GM18951 (cell line): ENCODE measurements at regions not wholly inside any gene's neighbourhood (a gene's known extent, or its start where the extent isn't known, plus 50 kb on each side); places are given as distances from the start of the nearest gene placed in this dataset.

ENCODE experiments used
- POLR2A ChIP-seq: IDR thresholded peaks from 4 replicates; pipeline ENCODE4 v1.6.1; 2011; ENCODE audit warnings: mild to moderate bottlenecking; ENCODE audit not compliant: insufficient read length, insufficient read depth; ENCODE audit errors: extremely low read depth
- in situ Hi-C: fragments of 300-500 bp; cut with MboI; formaldehyde crosslinking; loops from one replicate; pipeline ENCODE4 v1.12.0; 2022; ENCODE audit warnings: low sequenced_read_pairs, mixed read lengths, inconsistent platforms; ENCODE audit not compliant: unreplicated experiment

DNA sequence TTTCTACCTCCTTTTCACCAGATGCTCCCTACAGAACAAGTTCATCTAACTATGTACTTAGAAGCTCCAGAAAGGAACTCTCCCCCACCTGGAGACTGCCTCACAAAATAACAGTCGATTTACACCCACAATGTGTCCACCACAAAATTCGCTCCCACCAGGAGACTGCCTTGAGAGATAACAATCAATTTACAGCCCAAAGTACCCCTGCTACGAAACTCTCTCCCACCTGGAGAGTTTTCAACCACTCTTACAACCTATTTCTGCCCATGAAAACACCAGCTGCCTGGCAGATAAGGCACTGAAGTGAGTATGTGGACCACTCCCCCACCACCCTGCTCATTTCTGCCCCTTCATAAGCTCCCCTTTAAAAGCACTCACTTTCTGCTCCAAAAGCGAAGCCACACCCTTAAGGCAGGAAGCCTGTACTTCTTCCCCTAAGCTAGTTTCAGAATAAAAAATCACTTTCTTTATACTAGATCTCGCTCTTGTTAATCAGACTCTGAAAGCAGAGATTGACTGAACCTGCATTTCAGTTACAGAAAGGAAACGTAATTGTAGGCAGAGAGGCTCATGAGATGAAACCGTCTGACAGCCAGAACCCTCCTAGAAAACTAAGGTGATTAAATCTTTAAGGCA, 94.4 kb upstream of the RBBP8 start:
- no peak for TF ChIP-seq POLR2A
- in situ Hi-C loops: no loop called here

DNA sequence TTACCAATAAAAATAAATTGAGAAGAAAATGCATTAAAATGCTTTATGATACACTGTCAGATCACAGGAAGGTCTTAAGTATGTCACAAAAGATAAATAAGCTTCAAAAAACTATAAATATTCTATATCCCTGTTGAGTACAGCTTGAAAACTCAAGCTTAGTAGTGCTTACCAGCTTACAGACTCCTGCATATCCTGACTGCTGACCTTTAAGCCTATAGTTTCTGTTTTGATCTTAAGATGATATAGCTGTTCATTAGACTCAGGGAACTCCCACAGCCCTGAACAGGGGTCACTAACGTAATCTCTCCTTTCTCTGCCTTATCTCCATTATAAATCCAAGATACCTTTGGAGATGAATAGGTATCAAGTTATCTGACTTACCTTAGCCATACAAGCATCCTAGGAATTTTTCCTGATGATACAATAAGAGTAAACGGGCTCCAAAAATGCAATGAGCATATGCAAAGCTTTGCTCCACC, 93.7 kb upstream of the RBBP8 start:
- no peak for TF ChIP-seq POLR2A
- in situ Hi-C loops: no loop called here

DNA sequence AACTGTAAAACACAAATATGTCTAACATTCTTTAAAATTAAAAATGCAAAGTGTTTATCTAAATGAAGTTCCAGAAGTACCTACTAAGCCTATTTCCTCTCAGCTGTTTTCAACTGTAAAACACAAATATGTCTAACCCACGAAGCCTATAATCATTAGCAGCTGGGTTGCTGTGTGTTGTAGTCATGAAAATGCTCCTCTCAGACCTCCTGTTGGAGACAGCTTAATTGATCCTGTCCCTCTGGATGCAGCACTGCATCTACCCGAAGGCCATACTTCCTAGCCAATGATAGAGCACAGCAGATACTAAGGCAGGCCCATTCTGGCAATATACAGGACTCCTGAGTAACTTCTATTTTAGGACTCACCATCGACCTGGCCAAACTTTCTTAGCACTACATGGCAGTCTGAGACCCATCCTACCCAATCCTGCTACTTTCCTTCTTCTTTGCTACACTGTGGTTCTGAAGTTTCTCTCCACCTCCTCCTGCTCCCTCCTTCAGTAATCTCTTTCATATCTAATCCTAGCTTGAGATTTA, 92.5 kb upstream of the RBBP8 start:
- in situ Hi-C loops: no loop called here
- TF ChIP-seq POLR2A: no peak

DNA sequence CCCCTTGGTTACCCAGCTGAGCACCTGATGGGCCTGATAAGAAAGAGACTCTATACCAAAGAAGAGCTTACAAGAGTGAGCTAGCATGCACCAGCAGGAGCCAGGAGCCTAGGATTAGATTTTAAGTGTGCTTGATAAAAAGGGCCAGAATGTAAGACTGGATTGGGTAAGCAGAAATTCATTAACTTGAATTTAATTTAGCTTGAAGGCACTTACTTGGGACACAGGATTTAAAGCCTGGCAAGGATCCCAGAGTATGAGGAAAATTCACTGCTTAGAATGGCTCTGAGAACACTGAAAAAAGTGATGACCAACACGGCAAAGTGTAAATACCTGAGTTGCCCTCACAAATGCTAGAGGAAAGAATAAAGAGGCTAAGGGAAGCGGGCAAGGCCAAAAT, 91.3 kb upstream of the RBBP8 start:
- in situ Hi-C loops: no loop called here
- TF ChIP-seq POLR2A: no peak

DNA sequence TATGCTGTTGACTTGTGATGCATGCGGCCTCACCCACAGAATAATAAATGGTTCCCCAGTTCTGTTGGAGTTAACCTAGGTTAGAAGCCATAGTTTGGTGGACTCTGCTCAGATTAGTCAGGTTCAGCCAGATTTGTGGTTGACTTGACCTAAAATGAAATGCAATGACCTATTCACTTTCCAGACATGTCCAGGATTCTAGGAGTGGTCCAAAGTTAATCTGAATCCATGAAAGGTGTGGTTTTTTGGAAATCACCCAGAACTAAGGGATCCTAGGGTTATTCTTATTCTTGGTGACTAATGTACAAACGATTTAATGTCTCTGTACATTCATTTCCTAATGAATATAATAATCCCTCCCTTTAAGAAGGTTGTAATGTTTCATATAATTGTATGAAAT, 88.9 kb upstream of the RBBP8 start:
- in situ Hi-C loops: no loop called here
- no peak for TF ChIP-seq POLR2A

DNA sequence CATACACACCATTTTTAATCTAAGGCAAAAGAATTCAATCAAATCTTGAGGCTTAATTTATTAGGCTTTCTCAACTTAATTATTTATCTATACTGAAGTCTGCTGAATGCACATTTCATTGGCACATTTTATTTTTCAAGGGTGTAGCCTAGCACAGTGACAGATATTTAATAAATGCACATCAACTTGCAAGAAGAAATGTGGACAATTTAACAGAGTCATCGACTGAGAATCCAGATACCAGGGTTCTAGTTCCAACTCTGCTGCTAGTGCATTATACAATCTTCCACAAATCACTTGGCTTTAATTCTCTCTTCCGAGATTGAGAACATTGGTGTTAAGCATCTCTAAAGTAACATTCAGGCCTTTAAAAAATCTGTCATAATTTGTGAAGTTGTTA, 88.5 kb upstream of the RBBP8 start:
- in situ Hi-C loops: no loop called here
- no peak for TF ChIP-seq POLR2A

DNA sequence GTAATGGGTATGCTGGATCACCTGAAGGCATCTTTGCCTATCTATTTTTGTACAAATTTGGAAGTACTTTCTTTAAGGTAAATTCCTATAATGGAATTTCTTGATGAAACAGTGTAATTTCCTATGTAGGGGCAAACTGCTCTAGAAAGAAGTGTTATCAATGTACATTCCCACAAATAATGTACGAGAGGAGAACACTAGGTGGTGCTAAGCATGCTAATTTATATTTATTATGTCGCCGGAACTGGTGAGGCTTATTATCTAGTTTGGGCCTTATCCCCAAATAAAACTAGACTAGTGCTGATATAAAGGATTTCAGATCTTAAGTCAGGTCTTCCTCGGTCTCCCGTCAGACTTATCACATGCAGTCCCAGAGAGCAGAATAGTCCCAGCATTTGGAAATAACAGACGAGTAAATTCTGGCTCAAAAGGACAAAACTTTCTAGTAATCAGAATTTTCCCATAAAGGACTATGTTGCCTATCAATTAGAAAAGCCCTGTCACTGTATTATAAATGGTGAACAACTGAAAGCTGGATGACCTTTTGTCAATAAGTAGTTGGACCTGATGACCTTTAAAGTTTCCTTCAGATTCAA, 86.9 kb upstream of the RBBP8 start:
- in situ Hi-C loops: no loop called here
- TF ChIP-seq POLR2A: no peak

DNA sequence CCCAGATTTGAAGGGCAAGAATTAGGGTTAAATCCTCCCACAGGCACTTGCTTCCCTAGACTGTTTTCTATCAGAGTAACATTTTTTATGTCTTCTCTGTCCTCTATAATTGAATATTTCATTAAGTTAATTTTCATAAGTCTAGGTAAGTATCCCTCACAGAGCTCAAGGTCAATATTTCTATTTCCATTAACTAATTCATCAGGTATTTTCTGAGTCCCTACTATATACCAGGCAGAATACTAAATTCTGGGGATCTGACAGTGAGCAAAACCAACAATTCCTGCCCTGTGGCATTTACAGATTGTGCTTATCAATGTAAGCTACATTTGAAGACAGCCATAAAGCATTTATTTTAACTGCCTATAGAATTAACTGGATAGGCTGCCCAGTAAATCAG, 86.4 kb upstream of the RBBP8 start:
- in situ Hi-C loops: no loop called here
- TF ChIP-seq POLR2A: no peak

DNA sequence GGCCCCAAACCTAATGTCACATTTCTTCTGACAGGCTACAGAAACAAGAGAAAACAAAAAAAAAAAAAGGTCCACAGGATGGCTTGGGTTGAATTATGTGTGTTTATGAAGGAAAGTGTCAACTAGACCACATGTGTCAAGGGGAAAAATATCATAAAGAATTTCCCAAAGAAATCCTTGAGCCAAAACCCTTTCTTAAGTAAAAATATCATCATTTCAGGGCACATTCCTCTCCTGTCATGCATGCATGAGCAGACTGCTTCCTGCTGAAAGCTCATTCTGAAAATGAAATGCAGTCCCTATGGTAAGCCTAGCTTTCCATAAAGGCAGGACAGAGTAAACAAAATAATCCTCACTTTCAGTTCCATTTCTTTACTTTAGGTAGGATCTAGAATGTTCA, 85.7 kb upstream of the RBBP8 start:
- in situ Hi-C loops: no loop called here
- TF ChIP-seq POLR2A: no peak

DNA sequence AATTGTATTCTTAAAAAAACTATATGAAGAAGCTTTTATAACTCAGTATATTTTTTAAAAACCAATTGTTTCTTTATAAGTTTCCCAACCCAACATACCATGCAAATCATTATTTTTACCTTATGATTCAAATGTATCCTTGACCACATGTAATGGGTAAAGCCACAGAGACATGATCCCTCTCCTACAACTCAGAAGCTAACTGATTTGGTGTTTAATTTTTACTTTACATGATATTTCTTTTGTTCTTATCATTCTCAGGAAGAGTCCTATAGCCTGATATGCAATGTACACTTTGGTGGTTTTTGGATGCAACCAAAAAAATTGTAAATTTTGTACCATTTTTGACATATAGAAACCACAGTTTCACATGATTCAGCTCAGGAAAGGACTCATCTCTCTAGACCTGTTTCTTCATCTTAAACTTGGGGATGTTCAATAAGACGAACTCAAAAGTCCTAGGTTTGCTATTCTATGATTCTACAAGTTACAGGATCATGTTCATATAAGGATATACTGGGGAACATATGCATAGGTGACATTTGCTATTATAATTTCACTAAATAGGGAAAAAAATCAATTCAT, 85.2 kb upstream of the RBBP8 start:
- TF ChIP-seq POLR2A: no peak
- in situ Hi-C loops: no loop called here

DNA sequence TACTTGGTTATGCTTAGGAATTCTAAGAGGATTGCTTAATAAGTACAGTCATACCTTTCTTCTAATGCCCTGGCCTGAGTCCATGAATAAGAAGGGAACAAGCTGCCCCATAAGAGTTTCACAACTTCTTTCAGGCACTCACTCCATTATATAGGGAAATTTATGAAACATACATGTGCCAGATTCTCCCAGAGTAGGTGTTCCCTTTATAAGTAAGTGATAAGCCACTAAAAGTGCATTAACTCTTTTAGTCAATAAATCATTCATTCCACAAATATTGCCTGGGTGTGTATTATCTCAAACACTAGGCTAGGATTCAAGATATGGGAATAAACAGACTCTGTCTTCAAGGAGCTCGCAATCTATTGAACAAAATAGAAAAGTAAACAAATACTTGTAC, 84.5 kb upstream of the RBBP8 start:
- in situ Hi-C loops: no loop called here
- TF ChIP-seq POLR2A: no peak

DNA sequence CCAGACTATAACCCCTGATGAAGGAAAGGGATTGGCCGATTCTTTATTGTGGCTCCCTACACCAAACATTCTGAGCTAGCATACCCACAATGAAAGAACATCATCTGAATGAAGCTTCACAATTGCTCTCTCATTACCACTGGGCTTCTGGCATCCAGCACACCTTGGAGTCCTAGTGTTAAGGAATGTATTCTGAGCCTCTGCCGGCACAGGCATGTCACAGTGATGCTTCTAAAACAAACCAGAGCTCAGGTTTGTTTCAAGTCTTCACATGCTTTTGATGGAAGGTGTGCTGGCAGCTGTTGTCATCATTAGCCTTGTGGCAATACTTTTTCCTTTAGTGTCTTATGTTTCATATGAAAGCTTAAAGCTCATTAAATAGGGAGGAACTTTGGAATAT, 76.3 kb upstream of the RBBP8 start:
- in situ Hi-C loops: no loop called here
- TF ChIP-seq POLR2A: no peak

DNA sequence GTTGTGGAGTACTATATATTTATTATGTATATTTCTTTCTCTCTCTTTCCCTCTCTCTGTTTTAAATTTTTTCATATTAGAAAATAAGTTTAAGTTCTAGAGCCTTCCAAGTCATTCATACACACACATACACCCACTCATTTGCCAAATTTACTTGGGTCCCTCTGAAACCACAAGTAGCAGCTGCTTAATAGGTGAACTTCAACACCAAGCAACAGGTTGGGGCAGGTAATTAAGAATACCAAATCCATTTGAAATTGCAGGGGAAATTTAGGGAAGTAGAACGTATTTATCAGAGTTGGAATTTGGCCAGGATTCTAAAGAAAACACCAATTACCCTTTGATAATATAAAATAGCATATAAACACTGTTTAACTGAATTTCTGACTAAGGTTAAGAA, 75.0 kb upstream of the RBBP8 start:
- in situ Hi-C loops: no loop called here
- no peak for TF ChIP-seq POLR2A

DNA sequence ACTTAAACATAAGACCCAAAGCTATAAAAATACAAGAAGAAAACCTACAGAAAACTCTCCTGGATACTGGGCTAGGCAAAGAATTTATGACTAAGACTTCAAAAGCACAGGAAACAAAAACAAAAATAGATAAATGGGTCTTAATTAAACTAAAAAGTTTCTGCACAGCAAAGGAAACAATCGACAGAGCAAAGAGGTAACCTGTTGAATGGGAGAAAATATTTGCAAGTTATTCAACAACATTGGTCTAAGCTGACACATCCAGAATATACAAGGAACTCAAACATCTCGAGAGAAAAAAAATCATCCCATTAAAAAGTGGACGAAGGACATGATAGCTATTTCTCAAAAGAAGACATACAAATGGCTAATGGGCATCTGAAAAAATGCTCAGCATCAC, 72.3 kb upstream of the RBBP8 start:
- in situ Hi-C loops: no loop called here
- no peak for TF ChIP-seq POLR2A
